ENCODE measurements at regions not wholly inside any gene's neighbourhood (a gene's known extent, or its start where the extent isn't known, plus 50 kb on each side); places are given as distances from the start of the nearest gene placed in this dataset.

DNA sequence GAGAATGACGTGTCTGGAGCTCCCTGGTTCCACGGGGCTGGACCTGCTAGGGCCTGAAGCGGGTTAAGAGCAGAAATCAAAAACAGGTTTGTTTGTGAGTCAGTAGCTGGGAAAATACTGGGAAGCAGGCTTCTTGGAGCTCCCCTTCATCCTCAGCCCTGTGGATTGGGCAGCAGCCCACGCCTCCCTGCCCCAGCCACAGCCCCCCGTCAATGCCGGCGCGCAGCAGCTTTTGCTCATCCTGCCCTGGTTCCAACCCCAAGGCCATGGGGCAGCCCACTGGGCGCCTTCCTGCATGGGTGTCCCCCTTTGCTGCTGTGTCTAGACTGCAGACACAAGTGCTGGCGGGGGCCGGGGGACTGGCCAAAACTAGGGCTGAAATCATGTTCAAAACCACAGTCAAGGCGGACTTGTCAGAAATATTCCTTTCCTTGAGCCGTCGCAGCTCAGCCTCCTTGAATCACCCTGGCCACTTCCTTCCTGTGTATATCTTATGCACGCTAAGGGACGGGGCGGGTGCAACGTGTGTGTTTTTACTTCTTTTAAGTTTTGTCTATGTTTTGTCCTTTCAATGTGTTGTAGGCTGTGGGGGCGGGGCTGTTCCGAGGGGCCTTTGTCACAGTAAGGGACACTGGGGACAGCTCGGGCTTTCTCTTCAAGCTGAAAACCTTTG is 108.1 kb downstream of the KLF13 start:
- 88 to 90% methylated on average over 11 to 21 of the region's 21 CpGs for WGBS, 2 experiments (ENCODE audit: insufficient coverage in 1 of 2, insufficient read length in 1 of 2)
- Histone ChIP-seq H3K9me3 (ENCODE audit: control insufficient read depth, low read length) (no peaks in the 10 kb centered on the region), H3K4me1 (ENCODE audit: control insufficient read depth, insufficient read depth, low read length) (no peaks in the 10 kb centered on the region), H3K27me3 (ENCODE audit: control insufficient read depth, insufficient read depth, low read length, poor library complexity, severe bottlenecking) (no peaks in the 10 kb centered on the region), H3K9ac (ENCODE audit: extremely low read depth, low read length, poor library complexity, severe bottlenecking) (no peak overlapping the region), H3K27ac (ENCODE audit: low read depth, low read length) (no peak overlapping the region), H3K4me3 (ENCODE audit: low read length) (no peak overlapping the region), H3K36me3 (ENCODE audit: control insufficient read depth, insufficient read depth, low read length) (no peaks in the 10 kb centered on the region)
- Mint-ChIP-seq H3K9me3 (no peaks in the 10 kb centered on the region), H3K36me3 (ENCODE audit: low read depth) (no peaks in the 10 kb centered on the region), H3K27me3 (ENCODE audit: insufficient read depth) (peaks cover 5% of the 10 kb centered on the region), H3K27ac (no peak overlapping the region), H3K4me3 (no peak overlapping the region), H3K4me1 (peaks cover 7% of the 10 kb centered on the region)
- no peak for TF ChIP-seq CTCF (conservative IDR thresholded peaks at IDR 0.05)
- DNase-seq: no peak

DNA sequence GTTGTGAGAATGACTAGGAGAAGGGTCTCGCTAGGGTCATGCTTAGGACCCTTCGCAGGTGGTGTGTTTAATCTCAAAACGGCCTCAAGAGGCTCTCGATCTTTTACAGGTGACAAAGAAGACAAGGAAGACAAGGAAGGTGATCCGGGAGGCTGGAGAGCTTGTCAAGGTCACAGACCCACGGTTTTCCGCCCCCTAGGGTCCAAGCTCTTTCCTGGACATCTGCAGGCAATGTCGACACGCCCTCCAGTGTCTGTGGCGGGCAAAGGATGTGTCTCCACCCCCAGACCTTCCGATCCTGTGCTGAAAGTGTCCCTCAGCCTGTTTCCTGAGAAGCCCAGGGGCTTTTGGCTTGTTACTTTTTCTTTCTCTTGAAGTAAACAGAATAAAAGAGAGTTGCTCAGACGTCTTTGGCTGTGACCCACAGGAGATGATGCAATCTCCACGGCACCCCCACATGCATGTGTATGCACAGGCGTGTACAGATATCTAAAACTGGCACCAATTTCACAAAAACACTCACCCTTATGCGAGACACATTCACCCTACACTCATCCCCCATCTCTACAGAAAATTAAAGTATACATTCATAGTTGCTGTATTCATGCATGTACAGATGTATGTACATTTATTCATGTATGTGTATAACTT is 108.8 kb downstream of the KLF13 start:
- Mint-ChIP-seq H3K9me3 (no peaks in the 10 kb centered on the region), H3K4me1 (peaks cover 7% of the 10 kb centered on the region), H3K4me3 (no peak overlapping the region), H3K36me3 (ENCODE audit: low read depth) (no peaks in the 10 kb centered on the region), H3K27me3 (ENCODE audit: insufficient read depth) (peaks cover 10% of the 10 kb centered on the region), H3K27ac (peak overlapping the region; percentile 42)
- Histone ChIP-seq H3K27ac (ENCODE audit: low read depth, low read length) (no peak overlapping the region), H3K9ac (ENCODE audit: extremely low read depth, low read length, poor library complexity, severe bottlenecking) (no peak overlapping the region), H3K27me3 (ENCODE audit: control insufficient read depth, insufficient read depth, low read length, poor library complexity, severe bottlenecking) (peaks cover 5% of the 10 kb centered on the region), H3K36me3 (ENCODE audit: control insufficient read depth, insufficient read depth, low read length) (no peaks in the 10 kb centered on the region), H3K4me1 (ENCODE audit: control insufficient read depth, insufficient read depth, low read length) (no peaks in the 10 kb centered on the region), H3K4me3 (ENCODE audit: low read length) (no peak overlapping the region), H3K9me3 (ENCODE audit: control insufficient read depth, low read length) (no peaks in the 10 kb centered on the region)
- WGBS, 2 experiments (ENCODE audit: insufficient coverage in 1 of 2, insufficient read length in 1 of 2): 29 to 35% methylated on average over 11 to 15 of the region's 15 CpGs
- peak; percentile 80 for TF ChIP-seq CTCF (conservative IDR thresholded peaks at IDR 0.05)
- DNase-seq: peak; percentile 90

DNA sequence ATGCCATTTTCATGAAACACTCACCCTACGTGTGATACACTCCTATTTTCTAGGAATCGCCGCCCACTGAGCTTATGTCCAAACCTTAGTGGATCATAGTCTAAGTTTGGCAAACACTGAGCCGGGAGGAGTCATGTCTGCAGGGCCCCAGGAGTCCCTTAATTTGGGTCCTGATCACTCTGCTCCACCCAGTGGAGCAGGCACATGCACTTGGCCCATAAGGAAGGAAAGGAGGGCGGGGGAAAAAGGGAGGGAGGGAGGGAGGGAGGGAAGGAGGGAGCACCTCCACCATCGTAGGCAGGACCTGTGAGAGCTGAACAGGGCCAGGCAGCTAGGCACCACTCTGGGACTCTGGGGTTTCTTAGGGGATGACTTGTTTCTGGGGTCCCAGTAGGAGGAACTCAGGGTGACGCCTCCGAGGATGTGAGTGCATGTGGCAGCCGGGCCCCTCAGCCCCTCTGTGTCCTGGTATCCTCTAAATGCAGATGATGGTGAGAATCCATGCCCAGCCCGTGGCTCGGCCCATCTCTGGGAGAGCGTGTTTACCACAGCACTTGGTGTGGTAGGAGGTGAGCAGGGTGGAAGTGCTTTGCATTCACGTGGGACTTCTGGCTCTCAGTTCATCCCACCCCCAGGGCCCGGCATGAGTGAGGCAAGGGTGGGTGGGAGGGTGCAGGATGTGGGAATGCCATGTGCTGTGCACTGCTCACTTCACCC is 109.4 kb downstream of the KLF13 start:
- Histone ChIP-seq H3K36me3 (ENCODE audit: control insufficient read depth, insufficient read depth, low read length) (no peaks in the 10 kb centered on the region), H3K4me1 (ENCODE audit: control insufficient read depth, insufficient read depth, low read length) (no peaks in the 10 kb centered on the region), H3K27me3 (ENCODE audit: control insufficient read depth, insufficient read depth, low read length, poor library complexity, severe bottlenecking) (peaks cover 9% of the 10 kb centered on the region), H3K4me3 (ENCODE audit: low read length) (no peak overlapping the region), H3K27ac (ENCODE audit: low read depth, low read length) (no peak overlapping the region), H3K9ac (ENCODE audit: extremely low read depth, low read length, poor library complexity, severe bottlenecking) (no peak overlapping the region), H3K9me3 (ENCODE audit: control insufficient read depth, low read length) (no peaks in the 10 kb centered on the region)
- no peaks in the 10 kb centered on the region for H3K36me3 Mint-ChIP-seq (ENCODE audit: low read depth)
- 87 to 91% methylated on average over 6 to 14 of the region's 14 CpGs for WGBS, 2 experiments (ENCODE audit: insufficient coverage in 1 of 2, insufficient read length in 1 of 2)
- peaks cover 7% of the 10 kb centered on the region for H3K4me1 Mint-ChIP-seq
- peak overlapping the region; percentile 42 for H3K27ac Mint-ChIP-seq
- H3K27me3 Mint-ChIP-seq (ENCODE audit: insufficient read depth): peaks cover 13% of the 10 kb centered on the region
- no peak for DNase-seq
- H3K9me3 Mint-ChIP-seq: no peaks in the 10 kb centered on the region
- no peak overlapping the region for H3K4me3 Mint-ChIP-seq
- no peak for TF ChIP-seq CTCF (conservative IDR thresholded peaks at IDR 0.05)

All from endodermal cell (in vitro differentiated cells).